ENCODE measurements at regions not wholly inside any gene's neighbourhood (a gene's known extent, or its start where the extent isn't known, plus 50 kb on each side); places are given as distances from the start of the nearest gene placed in this dataset.

- no peak for TF ChIP-seq EP300 (IDR thresholded peaks at IDR 0.05)
- TF ChIP-seq, protein P1, sequence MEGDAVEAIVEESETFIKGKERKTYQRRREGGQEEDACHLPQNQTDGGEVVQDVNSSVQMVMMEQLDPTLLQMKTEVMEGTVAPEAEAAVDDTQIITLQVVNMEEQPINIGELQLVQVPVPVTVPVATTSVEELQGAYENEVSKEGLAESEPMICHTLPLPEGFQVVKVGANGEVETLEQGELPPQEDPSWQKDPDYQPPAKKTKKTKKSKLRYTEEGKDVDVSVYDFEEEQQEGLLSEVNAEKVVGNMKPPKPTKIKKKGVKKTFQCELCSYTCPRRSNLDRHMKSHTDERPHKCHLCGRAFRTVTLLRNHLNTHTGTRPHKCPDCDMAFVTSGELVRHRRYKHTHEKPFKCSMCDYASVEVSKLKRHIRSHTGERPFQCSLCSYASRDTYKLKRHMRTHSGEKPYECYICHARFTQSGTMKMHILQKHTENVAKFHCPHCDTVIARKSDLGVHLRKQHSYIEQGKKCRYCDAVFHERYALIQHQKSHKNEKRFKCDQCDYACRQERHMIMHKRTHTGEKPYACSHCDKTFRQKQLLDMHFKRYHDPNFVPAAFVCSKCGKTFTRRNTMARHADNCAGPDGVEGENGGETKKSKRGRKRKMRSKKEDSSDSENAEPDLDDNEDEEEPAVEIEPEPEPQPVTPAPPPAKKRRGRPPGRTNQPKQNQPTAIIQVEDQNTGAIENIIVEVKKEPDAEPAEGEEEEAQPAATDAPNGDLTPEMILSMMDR (IDR thresholded peaks at IDR 0.05) = no peak
- TF ChIP-seq POLR2AphosphoS5 (IDR thresholded peaks at IDR 0.05) = no peak
- TF ChIP-seq POLR2A (IDR thresholded peaks at IDR 0.05) = no peak
- no peak overlapping the region for H3K4me3 ChIP-seq
- 64 to 76% methylated on average over 10 of the region's 10 CpGs for WGBS, 2 donors
- H3K36me3 ChIP-seq = no peaks in the 10 kb centered on the region
- H3K27me3 ChIP-seq = no peaks in the 10 kb centered on the region
- H3K9me3 ChIP-seq = no peaks in the 10 kb centered on the region
- no peak overlapping the region for H3K27ac ChIP-seq
- intact Hi-C loops (cut with DNase I) = no loop called here
- no peaks in the 10 kb centered on the region for H3K4me1 ChIP-seq
- DNase-seq = no peak
Observed at GRCh38 chr2:12649602-12650400, 66.9 kb upstream of the TRIB2 start.

DNA sequence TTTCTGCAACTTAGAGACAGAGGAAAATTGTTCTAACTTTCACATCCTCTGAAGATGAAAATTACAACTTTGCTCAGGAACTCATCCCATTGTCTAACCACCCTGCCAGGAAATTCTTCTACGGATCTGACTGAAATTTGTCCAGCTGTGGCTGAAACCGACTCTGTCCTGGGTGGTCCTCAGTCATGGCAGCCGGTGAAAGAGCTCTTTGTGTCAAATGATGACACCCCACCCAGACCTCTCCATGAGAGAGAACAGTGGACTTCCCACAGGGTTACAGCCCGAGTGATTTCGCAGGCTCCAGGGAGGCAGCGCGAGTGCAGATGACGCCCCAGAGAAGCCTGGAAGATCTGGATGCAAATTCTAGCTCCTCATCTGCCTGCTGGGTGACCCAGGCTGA, 65.1 kb upstream of the TRIB2 start:
- TF ChIP-seq EP300 (IDR thresholded peaks at IDR 0.05) (no peak), POLR2A (IDR thresholded peaks at IDR 0.05) (no peak), POLR2AphosphoS5 (IDR thresholded peaks at IDR 0.05) (no peak)
- TF ChIP-seq, protein P1 (IDR thresholded peaks at IDR 0.05) = no peak
- 79 to 87% methylated on average over 8 of the region's 8 CpGs for WGBS, 2 donors
- Histone ChIP-seq H3K4me1 (no peaks in the 10 kb centered on the region), H3K9me3 (no peaks in the 10 kb centered on the region), H3K36me3 (no peaks in the 10 kb centered on the region), H3K4me3 (no peak overlapping the region), H3K27me3 (no peaks in the 10 kb centered on the region), H3K27ac (no peak overlapping the region)
- intact Hi-C loops (cut with DNase I) = no loop called here
- DNase-seq = no peak

DNA sequence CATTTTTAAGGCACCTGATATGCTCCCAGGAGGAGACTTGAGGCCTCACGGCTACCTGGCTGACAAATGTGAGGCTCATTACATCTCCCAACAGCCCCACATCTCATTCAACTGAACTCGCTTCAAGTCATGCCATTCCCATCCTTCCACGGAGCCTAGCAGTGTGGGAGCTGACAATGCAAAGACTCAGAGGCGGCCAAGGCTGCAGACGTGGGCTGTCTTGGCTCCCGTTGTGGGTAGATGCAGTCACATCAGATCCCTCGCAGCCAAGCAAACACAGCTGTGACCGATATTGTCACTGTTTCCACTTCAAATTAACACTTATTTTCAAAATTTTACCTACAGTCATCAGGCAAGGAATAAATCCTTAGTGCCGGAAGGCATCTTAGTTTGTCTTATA, 64.0 kb upstream of the TRIB2 start:
- Histone ChIP-seq H3K27me3 (no peaks in the 10 kb centered on the region), H3K27ac (no peak overlapping the region), H3K4me1 (no peaks in the 10 kb centered on the region), H3K9me3 (no peaks in the 10 kb centered on the region), H3K4me3 (no peak overlapping the region), H3K36me3 (no peaks in the 10 kb centered on the region)
- intact Hi-C loops (cut with DNase I) = no loop called here
- TF ChIP-seq POLR2AphosphoS5 (IDR thresholded peaks at IDR 0.05) = no peak
- TF ChIP-seq, protein P1 (IDR thresholded peaks at IDR 0.05) = no peak
- TF ChIP-seq POLR2A (IDR thresholded peaks at IDR 0.05) = no peak
- TF ChIP-seq EP300 (IDR thresholded peaks at IDR 0.05) = no peak
- WGBS, 2 donors = 84 to 90% methylated on average over 9 of the region's 9 CpGs
- DNase-seq = no peak

- WGBS, 2 donors = 76 to 85% methylated on average over 6 of the region's 6 CpGs
Observed at GRCh38 chr2:12657560-12657959, 59.2 kb upstream of the TRIB2 start.

More at GRCh38 chr2:12657560-12657959, 59.2 kb upstream of the TRIB2 start:
- Histone ChIP-seq H3K4me3 (no peak overlapping the region), H3K27me3 (no peaks in the 10 kb centered on the region), H3K36me3 (no peaks in the 10 kb centered on the region), H3K9me3 (no peaks in the 10 kb centered on the region), H3K4me1 (peaks cover 0 to 6% (median 2%) of the 10 kb centered on the region in 4 donors), H3K27ac (no peak overlapping the region)
- TF ChIP-seq POLR2A (IDR thresholded peaks at IDR 0.05) = no peak
- TF ChIP-seq, protein P1 (IDR thresholded peaks at IDR 0.05) = no peak
- DNase-seq = no peak
- intact Hi-C loops (cut with DNase I) = no loop called here
